Endodermal cell (in vitro differentiated cells): ENCODE measurements at regions not wholly inside any gene's neighbourhood (a gene's known extent, or its start where the extent isn't known, plus 50 kb on each side); places are given as distances from the start of the nearest gene placed in this dataset.
A peak's percentile ranks its signal among the peaks of the same experiment; 100 is the strongest.

Experiments used
- DNase-seq: peaks from one replicate; pipeline ENCODE4 v3.0.0-alpha.2; 2017
- H3K27ac ChIP-seq: 2 replicates; pipeline ENCODE4 v1.5.1; 2013; ENCODE audit warnings: mild to moderate bottlenecking, low read depth, low read length, moderate library complexity
- H3K27me3 ChIP-seq: 2 replicates; pipeline ENCODE4 v1.6.1; 2013; ENCODE audit warnings: mild to moderate bottlenecking, low read length, moderate library complexity; ENCODE audit not compliant: insufficient read depth, control insufficient read depth, poor library complexity, severe bottlenecking
- H3K36me3 ChIP-seq: 2 replicates; pipeline ENCODE4 v1.7.0; 2013; ENCODE audit warnings: mild to moderate bottlenecking, low read length, moderate library complexity; ENCODE audit not compliant: control insufficient read depth, insufficient read depth
- H3K4me1 ChIP-seq: one replicate; pipeline ENCODE4 v1.7.0; 2013; ENCODE audit warnings: low read length; ENCODE audit not compliant: control insufficient read depth, insufficient read depth
- H3K4me3 ChIP-seq: 2 replicates; pipeline ENCODE4 v1.5.1; 2013; ENCODE audit warnings: mild to moderate bottlenecking, low read length, moderate library complexity
- H3K9ac ChIP-seq: 2 replicates; pipeline ENCODE4 v1.6.1; 2013; ENCODE audit warnings: mild to moderate bottlenecking, low read length, moderate library complexity; ENCODE audit not compliant: poor library complexity, severe bottlenecking; ENCODE audit errors: extremely low read depth
- H3K9me3 ChIP-seq: 2 replicates; pipeline ENCODE4 v1.6.1; 2013; ENCODE audit warnings: mild to moderate bottlenecking, low read length, moderate library complexity; ENCODE audit not compliant: control insufficient read depth
- H3K27ac Mint-ChIP-seq: 2 replicates; pipeline ENCODE4 v1.8.0; 2020; ENCODE audit warnings: mixed read lengths
- H3K27me3 Mint-ChIP-seq: 2 replicates; pipeline ENCODE4 v1.8.0; 2021; ENCODE audit warnings: mild to moderate bottlenecking, mixed read lengths; ENCODE audit not compliant: insufficient read depth
- H3K36me3 Mint-ChIP-seq: 2 replicates; pipeline ENCODE4 v1.8.0; 2020; ENCODE audit warnings: low read depth, mixed read lengths
- H3K4me1 Mint-ChIP-seq: 2 replicates; pipeline ENCODE4 v1.8.0; 2020; ENCODE audit warnings: mixed read lengths
- H3K4me3 Mint-ChIP-seq: 2 replicates; pipeline ENCODE4 v1.8.0; 2020; ENCODE audit warnings: mild to moderate bottlenecking, moderate library complexity, mixed read lengths
- H3K9me3 Mint-ChIP-seq: 2 replicates; pipeline ENCODE4 v1.8.0; 2020; ENCODE audit warnings: mild to moderate bottlenecking, mixed read lengths
- CTCF ChIP-seq: fragments of 200-600 bp; sonication (generic); conservative IDR thresholded peaks from 2 replicates; pipeline ENCODE4 v1.5.0; 2021; ENCODE audit warnings: antibody characterized with exemption, mild to moderate bottlenecking
- WGBS, 2 experiments: methylation state at CpG; one replicate each; pipeline versions ENCODE4 v1.1.5 to v1.1.7; 2013; ENCODE audit warnings: missing lambda C conversion rate in 2 of 2, mixed read lengths in 1 of 2; ENCODE audit not compliant: insufficient coverage in 1 of 2, insufficient read length in 1 of 2; 5-methylcytosine and 5-hydroxymethylcytosine counted together

GRCh38 chr5:2010940-2011339, 128.2 kb upstream of the IRX4 start:
- no peaks in the 10 kb centered on the region for H3K9me3 ChIP-seq
- Mint-ChIP-seq H3K36me3 (no peaks in the 10 kb centered on the region), H3K4me1 (peaks cover 2% of the 10 kb centered on the region), H3K4me3 (no peak overlapping the region), H3K27ac (no peak overlapping the region), H3K9me3 (no peaks in the 10 kb centered on the region), H3K27me3 (peaks cover 4% of the 10 kb centered on the region)
- H3K4me1 ChIP-seq: no peaks in the 10 kb centered on the region
- no peak overlapping the region for H3K4me3 ChIP-seq
- 92 to 95% methylated on average over 3 of the region's 3 CpGs for WGBS, 2 experiments
- no peaks in the 10 kb centered on the region for H3K36me3 ChIP-seq
- TF ChIP-seq CTCF: no peak
- H3K9ac ChIP-seq: no peak overlapping the region
- peak; percentile 11 for DNase-seq
- no peaks in the 10 kb centered on the region for H3K27me3 ChIP-seq
- H3K27ac ChIP-seq: no peak overlapping the region

GRCh38 chr5:2009986-2010914, 127.5 kb upstream of the IRX4 start:
- H3K4me3 Mint-ChIP-seq: no peak overlapping the region
- H3K4me1 Mint-ChIP-seq: peaks cover 2% of the 10 kb centered on the region
- H3K27me3 ChIP-seq: peaks cover under 1% of the 10 kb centered on the region
- no peaks in the 10 kb centered on the region for H3K9me3 ChIP-seq
- no peak overlapping the region for H3K27ac Mint-ChIP-seq
- H3K36me3 ChIP-seq: no peaks in the 10 kb centered on the region
- no peaks in the 10 kb centered on the region for H3K4me1 ChIP-seq
- peak; percentile 28 for DNase-seq
- H3K4me3 ChIP-seq: no peak overlapping the region
- no peak overlapping the region for H3K9ac ChIP-seq
- no peak overlapping the region for H3K27ac ChIP-seq
- WGBS, 2 experiments: 93% methylated on average over 15 to 22 of the region's 22 CpGs
- H3K36me3 Mint-ChIP-seq: no peaks in the 10 kb centered on the region
- H3K27me3 Mint-ChIP-seq: peaks cover 5% of the 10 kb centered on the region
- no peak for TF ChIP-seq CTCF
- H3K9me3 Mint-ChIP-seq: no peaks in the 10 kb centered on the region

GRCh38 chr5:2008851-2009629, 126.3 kb upstream of the IRX4 start:
- Histone ChIP-seq H3K4me3 (no peak overlapping the region), H3K9ac (no peak overlapping the region), H3K27me3 (peaks cover 13% of the 10 kb centered on the region), H3K27ac (no peak overlapping the region), H3K36me3 (no peaks in the 10 kb centered on the region), H3K9me3 (no peaks in the 10 kb centered on the region), H3K4me1 (no peaks in the 10 kb centered on the region)
- H3K9me3 Mint-ChIP-seq: no peaks in the 10 kb centered on the region
- H3K36me3 Mint-ChIP-seq: no peaks in the 10 kb centered on the region
- H3K27ac Mint-ChIP-seq: no peak overlapping the region
- no peak overlapping the region for H3K4me3 Mint-ChIP-seq
- TF ChIP-seq CTCF: no peak
- peak; percentile 20 for DNase-seq
- peaks cover 2% of the 10 kb centered on the region for H3K4me1 Mint-ChIP-seq
- H3K27me3 Mint-ChIP-seq: peaks cover 14% of the 10 kb centered on the region
- 87 to 96% methylated on average over 9 to 15 of the region's 15 CpGs for WGBS, 2 experiments
